ENCODE measurements at regions not wholly inside any gene's neighbourhood (a gene's known extent, or its start where the extent isn't known, plus 50 kb on each side); places are given as distances from the start of the nearest gene placed in this dataset.

DNA sequence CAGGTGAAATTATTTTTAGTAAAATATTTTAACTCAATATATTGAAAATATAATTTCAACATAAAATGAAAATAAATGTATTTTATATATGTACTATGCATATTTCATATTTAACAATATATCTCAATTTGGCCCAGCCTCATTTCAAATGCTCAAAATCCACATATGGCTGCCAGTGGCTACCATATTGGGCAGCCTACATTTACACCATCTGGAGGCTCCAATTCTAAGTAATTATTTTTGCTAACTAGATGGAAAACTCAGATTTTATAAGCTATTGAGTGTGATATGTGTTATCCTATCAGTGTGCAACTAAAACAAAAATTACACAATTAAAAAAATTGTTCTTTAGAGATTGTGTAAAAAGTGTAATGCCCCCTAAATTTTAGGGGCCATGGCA, 96.9 kb downstream of the SOX4 start:
- TF ChIP-seq ZBTB7A (IDR thresholded peaks at IDR 0.05; ENCODE audit: low read depth), result no peak
- no peak for TF ChIP-seq CREB1 (IDR thresholded peaks at IDR 0.05; ENCODE audit: low read depth)
- TF ChIP-seq EP300 (IDR thresholded peaks at IDR 0.05; ENCODE audit: borderline replicate concordance), result no peak
- no peak for TF ChIP-seq YY1 (IDR thresholded peaks at IDR 0.05; ENCODE audit: low read depth)
- no peak for TF ChIP-seq TAF1 (IDR thresholded peaks at IDR 0.05; ENCODE audit: low read depth)
- no peak for TF ChIP-seq NFIC (IDR thresholded peaks at IDR 0.05)
- TF ChIP-seq EGR1 (IDR thresholded peaks at IDR 0.05), result no peak

DNA sequence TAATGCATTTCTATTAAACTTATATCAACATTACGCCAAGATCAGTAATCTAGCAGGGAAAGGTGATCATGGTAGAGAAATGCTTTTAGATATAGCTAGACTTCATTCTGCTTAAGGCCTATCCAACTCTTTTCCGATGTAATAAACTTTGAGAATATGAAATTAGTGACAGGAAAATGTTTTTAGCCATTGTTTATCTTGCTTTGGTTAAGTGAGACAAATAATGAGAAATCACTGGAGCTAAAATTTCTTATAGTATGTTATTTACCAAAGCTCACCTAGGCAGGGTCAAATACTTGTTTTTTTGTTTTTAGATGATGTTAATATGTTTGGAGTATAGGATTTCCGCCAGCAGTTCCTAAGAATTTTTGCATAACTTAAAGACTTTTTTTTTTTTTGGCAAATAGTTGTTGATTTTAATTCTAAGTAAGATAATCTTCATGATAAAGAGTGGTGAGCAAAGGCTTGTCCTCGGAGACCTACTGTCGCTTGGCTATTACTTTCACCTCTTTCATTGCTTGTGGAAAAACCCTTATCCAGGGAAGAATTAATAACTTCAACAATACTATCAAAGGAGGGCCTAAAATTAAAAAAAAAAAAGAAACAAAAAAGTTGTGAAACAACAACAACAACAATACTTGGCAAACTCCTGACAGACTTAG, 98.3 kb downstream of the SOX4 start:
- TF ChIP-seq, protein P1, sequence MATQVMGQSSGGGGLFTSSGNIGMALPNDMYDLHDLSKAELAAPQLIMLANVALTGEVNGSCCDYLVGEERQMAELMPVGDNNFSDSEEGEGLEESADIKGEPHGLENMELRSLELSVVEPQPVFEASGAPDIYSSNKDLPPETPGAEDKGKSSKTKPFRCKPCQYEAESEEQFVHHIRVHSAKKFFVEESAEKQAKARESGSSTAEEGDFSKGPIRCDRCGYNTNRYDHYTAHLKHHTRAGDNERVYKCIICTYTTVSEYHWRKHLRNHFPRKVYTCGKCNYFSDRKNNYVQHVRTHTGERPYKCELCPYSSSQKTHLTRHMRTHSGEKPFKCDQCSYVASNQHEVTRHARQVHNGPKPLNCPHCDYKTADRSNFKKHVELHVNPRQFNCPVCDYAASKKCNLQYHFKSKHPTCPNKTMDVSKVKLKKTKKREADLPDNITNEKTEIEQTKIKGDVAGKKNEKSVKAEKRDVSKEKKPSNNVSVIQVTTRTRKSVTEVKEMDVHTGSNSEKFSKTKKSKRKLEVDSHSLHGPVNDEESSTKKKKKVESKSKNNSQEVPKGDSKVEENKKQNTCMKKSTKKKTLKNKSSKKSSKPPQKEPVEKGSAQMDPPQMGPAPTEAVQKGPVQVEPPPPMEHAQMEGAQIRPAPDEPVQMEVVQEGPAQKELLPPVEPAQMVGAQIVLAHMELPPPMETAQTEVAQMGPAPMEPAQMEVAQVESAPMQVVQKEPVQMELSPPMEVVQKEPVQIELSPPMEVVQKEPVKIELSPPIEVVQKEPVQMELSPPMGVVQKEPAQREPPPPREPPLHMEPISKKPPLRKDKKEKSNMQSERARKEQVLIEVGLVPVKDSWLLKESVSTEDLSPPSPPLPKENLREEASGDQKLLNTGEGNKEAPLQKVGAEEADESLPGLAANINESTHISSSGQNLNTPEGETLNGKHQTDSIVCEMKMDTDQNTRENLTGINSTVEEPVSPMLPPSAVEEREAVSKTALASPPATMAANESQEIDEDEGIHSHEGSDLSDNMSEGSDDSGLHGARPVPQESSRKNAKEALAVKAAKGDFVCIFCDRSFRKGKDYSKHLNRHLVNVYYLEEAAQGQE (IDR thresholded peaks at IDR 0.05; ENCODE audit: low read depth), result no peak
- no peak for TF ChIP-seq ZBTB7A (IDR thresholded peaks at IDR 0.05; ENCODE audit: low read depth)
- TF ChIP-seq CEBPB (IDR thresholded peaks at IDR 0.05), result no peak
- no peak for TF ChIP-seq TCF12 (IDR thresholded peaks at IDR 0.05; ENCODE audit: low read depth)
- no peak for TF ChIP-seq NFIC (IDR thresholded peaks at IDR 0.05)
- no peak for TF ChIP-seq FOXM1 (IDR thresholded peaks at IDR 0.05; ENCODE audit: borderline replicate concordance, low read depth)
- TF ChIP-seq, protein P2, sequence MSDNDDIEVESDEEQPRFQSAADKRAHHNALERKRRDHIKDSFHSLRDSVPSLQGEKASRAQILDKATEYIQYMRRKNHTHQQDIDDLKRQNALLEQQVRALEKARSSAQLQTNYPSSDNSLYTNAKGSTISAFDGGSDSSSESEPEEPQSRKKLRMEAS (IDR thresholded peaks at IDR 0.05), result no peak
- TF ChIP-seq TEAD4 (IDR thresholded peaks at IDR 0.05), result no peak
- TF ChIP-seq RAD21 (IDR thresholded peaks at IDR 0.05; ENCODE audit: low read depth), result no peak
- TF ChIP-seq CREB1 (IDR thresholded peaks at IDR 0.05; ENCODE audit: low read depth), result no peak
- TF ChIP-seq YY1 (IDR thresholded peaks at IDR 0.05; ENCODE audit: low read depth), result no peak
- TF ChIP-seq, protein P3, sequence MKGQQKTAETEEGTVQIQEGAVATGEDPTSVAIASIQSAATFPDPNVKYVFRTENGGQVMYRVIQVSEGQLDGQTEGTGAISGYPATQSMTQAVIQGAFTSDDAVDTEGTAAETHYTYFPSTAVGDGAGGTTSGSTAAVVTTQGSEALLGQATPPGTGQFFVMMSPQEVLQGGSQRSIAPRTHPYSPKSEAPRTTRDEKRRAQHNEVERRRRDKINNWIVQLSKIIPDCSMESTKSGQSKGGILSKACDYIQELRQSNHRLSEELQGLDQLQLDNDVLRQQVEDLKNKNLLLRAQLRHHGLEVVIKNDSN (IDR thresholded peaks at IDR 0.05), result no peak
- TF ChIP-seq EP300 (IDR thresholded peaks at IDR 0.05; ENCODE audit: borderline replicate concordance), result no peak

DNA sequence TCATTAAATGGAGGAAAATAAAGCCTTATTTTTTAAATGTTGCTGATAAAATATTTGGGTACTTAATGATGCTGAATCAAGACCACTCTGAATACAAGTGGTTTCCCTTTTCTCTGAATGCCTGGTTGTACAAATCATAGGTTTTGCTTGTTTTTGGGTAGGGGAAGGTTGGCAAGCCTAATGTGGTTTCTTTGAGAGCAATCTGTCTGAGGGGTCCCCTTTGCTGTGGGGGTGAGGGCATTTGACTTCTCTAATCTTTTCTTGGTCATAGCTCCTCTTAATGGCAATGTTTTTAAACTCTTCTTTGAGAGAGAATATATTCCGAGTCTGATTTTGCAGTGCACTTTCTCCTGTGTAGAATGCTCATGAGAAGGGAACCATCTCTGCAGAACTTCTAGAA, 99.2 kb downstream of the SOX4 start:
- no peak for TF ChIP-seq TAF1 (IDR thresholded peaks at IDR 0.05; ENCODE audit: low read depth)
- no peak for TF ChIP-seq TEAD4 (IDR thresholded peaks at IDR 0.05)
- no peak for TF ChIP-seq EGR1 (IDR thresholded peaks at IDR 0.05)
- no peak for TF ChIP-seq NFIC (IDR thresholded peaks at IDR 0.05)
- TF ChIP-seq CREB1 (IDR thresholded peaks at IDR 0.05; ENCODE audit: low read depth), result no peak

DNA sequence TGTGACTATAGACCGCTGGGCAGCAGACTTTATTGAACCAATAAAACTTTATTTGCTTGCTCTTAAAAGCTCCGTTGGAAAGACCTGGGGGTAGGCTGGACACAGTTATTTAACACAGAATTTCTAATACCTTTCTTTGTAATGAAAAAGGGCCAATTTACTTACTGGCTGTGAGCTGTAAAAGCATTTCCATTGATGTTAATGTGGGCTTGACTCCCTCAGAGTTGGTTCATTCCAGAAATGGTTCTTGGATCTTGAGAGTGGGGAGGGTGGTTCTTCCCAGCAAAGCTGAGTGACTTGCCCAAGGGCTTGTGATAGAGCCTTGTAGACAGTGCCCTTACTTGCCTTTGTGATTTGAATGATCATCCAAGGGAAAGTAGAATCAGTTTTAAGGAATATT, 100.6 kb downstream of the SOX4 start:
- no peak for TF ChIP-seq FOXM1 (IDR thresholded peaks at IDR 0.05; ENCODE audit: borderline replicate concordance, low read depth)
- no peak for TF ChIP-seq CREB1 (IDR thresholded peaks at IDR 0.05; ENCODE audit: low read depth)
- TF ChIP-seq, protein P1 (IDR thresholded peaks at IDR 0.05; ENCODE audit: low read depth), result no peak
- no peak for TF ChIP-seq NFIC (IDR thresholded peaks at IDR 0.05)
- TF ChIP-seq CEBPB (IDR thresholded peaks at IDR 0.05), result no peak
- TF ChIP-seq ZBTB7A (IDR thresholded peaks at IDR 0.05; ENCODE audit: low read depth), result no peak
- TF ChIP-seq TCF12 (IDR thresholded peaks at IDR 0.05; ENCODE audit: low read depth), result no peak
- TF ChIP-seq TEAD4 (IDR thresholded peaks at IDR 0.05), result no peak
- no peak for TF ChIP-seq EGR1 (IDR thresholded peaks at IDR 0.05)
- TF ChIP-seq, protein P2 (IDR thresholded peaks at IDR 0.05), result no peak
- no peak for TF ChIP-seq TAF1 (IDR thresholded peaks at IDR 0.05; ENCODE audit: low read depth)

DNA sequence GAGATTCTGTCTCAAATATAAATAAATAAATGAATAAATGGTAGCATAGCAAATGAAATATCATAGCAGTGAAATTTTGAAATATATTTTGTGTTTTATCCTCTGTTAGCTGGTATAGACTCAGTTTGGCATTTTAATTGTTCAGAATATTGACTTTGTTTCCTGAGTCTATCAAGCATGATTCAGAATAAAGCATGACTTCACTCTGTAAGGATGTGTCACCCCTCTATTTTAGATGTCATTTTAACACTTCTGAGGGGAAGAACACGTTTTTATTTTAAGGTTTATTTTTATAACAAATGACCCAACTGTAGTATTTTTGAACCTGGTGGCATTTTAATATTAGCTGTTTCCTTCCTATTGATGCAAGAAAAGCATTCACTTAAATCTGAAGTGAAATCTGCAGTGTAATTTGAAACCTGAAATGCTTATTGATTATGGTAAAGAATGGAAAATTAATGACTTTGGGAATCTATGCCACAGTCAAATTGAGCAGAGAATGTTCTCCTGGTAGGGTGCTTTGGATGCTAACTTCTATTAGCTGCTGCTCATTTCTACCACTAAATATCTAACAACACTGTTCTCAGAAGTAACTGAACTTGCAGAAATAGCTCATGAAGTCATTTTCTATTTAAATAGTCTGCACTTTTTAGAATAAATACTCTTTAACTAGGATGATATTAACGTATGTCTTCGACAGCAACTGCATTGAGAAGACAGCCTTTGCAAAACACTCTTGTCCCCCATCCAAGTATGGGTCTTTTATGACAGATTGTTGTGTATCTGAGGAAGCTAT, 114.2 kb downstream of the SOX4 start:
- TF ChIP-seq RAD21 (IDR thresholded peaks at IDR 0.05; ENCODE audit: low read depth), result no peak
- no peak for TF ChIP-seq TEAD4 (IDR thresholded peaks at IDR 0.05)
- TF ChIP-seq, protein P2 (IDR thresholded peaks at IDR 0.05), result no peak
- no peak for TF ChIP-seq CREB1 (IDR thresholded peaks at IDR 0.05; ENCODE audit: low read depth)
- TF ChIP-seq EP300 (IDR thresholded peaks at IDR 0.05; ENCODE audit: borderline replicate concordance), result no peak
- TF ChIP-seq, protein P1 (IDR thresholded peaks at IDR 0.05; ENCODE audit: low read depth), result no peak
- no peak for TF ChIP-seq TCF12 (IDR thresholded peaks at IDR 0.05; ENCODE audit: low read depth)
- no peak for TF ChIP-seq YY1 (IDR thresholded peaks at IDR 0.05; ENCODE audit: low read depth)
- no peak for TF ChIP-seq FOXM1 (IDR thresholded peaks at IDR 0.05; ENCODE audit: borderline replicate concordance, low read depth)
- TF ChIP-seq, protein P3 (IDR thresholded peaks at IDR 0.05), result no peak
- no peak for TF ChIP-seq ZBTB7A (IDR thresholded peaks at IDR 0.05; ENCODE audit: low read depth)
- TF ChIP-seq CEBPB (IDR thresholded peaks at IDR 0.05), result no peak
- no peak for TF ChIP-seq TAF1 (IDR thresholded peaks at IDR 0.05; ENCODE audit: low read depth)
- no peak for TF ChIP-seq NFIC (IDR thresholded peaks at IDR 0.05)
- TF ChIP-seq EGR1 (IDR thresholded peaks at IDR 0.05), result no peak
